ENCODE measurements at regions not wholly inside any gene's neighbourhood (a gene's known extent, or its start where the extent isn't known, plus 50 kb on each side); places are given as distances from the start of the nearest gene placed in this dataset.

- Histone ChIP-seq H3K4me3 (replicated peaks; ENCODE audit: low read depth, low read length) (no peak overlapping the region), H3K36me3 (ENCODE audit: control insufficient read depth, insufficient read depth, low read length) (no peaks in the 10 kb centered on the region), H3K27me3 (replicated peaks; ENCODE audit: control insufficient read depth, insufficient read depth, low read length) (no peaks in the 10 kb centered on the region)
- TF ChIP-seq, protein P1, sequence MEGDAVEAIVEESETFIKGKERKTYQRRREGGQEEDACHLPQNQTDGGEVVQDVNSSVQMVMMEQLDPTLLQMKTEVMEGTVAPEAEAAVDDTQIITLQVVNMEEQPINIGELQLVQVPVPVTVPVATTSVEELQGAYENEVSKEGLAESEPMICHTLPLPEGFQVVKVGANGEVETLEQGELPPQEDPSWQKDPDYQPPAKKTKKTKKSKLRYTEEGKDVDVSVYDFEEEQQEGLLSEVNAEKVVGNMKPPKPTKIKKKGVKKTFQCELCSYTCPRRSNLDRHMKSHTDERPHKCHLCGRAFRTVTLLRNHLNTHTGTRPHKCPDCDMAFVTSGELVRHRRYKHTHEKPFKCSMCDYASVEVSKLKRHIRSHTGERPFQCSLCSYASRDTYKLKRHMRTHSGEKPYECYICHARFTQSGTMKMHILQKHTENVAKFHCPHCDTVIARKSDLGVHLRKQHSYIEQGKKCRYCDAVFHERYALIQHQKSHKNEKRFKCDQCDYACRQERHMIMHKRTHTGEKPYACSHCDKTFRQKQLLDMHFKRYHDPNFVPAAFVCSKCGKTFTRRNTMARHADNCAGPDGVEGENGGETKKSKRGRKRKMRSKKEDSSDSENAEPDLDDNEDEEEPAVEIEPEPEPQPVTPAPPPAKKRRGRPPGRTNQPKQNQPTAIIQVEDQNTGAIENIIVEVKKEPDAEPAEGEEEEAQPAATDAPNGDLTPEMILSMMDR (IDR thresholded peaks at IDR 0.05; ENCODE audit: insufficient read depth, low read length, poor library complexity, severe bottlenecking) = no peak
- DNase-seq (ENCODE audit: extremely low read depth, insufficient read length) = no peak
These were observed 513.6 kb downstream of the HTR7 start for GRCh38 chr10:90344226-90344625.

- H3K36me3 ChIP-seq (ENCODE audit: control insufficient read depth, insufficient read depth, low read length) = no peaks in the 10 kb centered on the region
- no peaks in the 10 kb centered on the region for H3K27me3 ChIP-seq (replicated peaks; ENCODE audit: control insufficient read depth, insufficient read depth, low read length)
- H3K4me3 ChIP-seq (replicated peaks; ENCODE audit: low read depth, low read length) = no peak overlapping the region
- TF ChIP-seq, protein P1 (IDR thresholded peaks at IDR 0.05; ENCODE audit: insufficient read depth, low read length, poor library complexity, severe bottlenecking) = no peak
- DNase-seq (ENCODE audit: extremely low read depth, insufficient read length) = no peak
These were observed 510.6 kb downstream of the HTR7 start for GRCh38 chr10:90347239-90347638.

GRCh38 chr10:90350122-90350521, 507.7 kb downstream of the HTR7 start:
- no peaks in the 10 kb centered on the region for H3K27me3 ChIP-seq (replicated peaks; ENCODE audit: control insufficient read depth, insufficient read depth, low read length)
- DNase-seq (ENCODE audit: extremely low read depth, insufficient read length) = no peak
- TF ChIP-seq, protein P1 (IDR thresholded peaks at IDR 0.05; ENCODE audit: insufficient read depth, low read length, poor library complexity, severe bottlenecking) = no peak

DNA sequence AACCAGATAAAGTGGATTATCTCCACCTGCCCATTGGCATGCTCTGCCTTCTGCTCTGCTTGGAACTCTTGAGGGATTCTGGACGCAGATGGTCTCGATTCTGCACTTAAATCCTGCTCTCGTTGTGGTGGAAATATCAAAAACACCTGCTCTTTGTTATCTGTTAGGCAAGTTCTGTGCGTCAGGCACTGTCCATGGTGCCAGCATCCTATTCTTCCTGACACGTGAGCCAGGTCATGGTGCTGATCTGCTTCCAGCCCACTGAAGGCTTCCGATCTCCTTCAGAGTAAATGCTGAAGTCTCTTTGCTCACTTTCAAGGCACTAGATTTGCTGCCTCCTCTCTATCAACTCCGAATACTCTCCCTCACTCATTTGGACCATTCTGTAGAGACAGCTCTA, 505.6 kb downstream of the HTR7 start:
- TF ChIP-seq, protein P1 (IDR thresholded peaks at IDR 0.05; ENCODE audit: insufficient read depth, low read length, poor library complexity, severe bottlenecking) = no peak
- no peaks in the 10 kb centered on the region for H3K27me3 ChIP-seq (replicated peaks; ENCODE audit: control insufficient read depth, insufficient read depth, low read length)
- H3K4me3 ChIP-seq (replicated peaks; ENCODE audit: low read depth, low read length) = no peak overlapping the region
- no peak for DNase-seq (ENCODE audit: extremely low read depth, insufficient read length)
- H3K36me3 ChIP-seq (ENCODE audit: control insufficient read depth, insufficient read depth, low read length) = no peaks in the 10 kb centered on the region

More at GRCh38 chr10:90350122-90350521, 507.7 kb downstream of the HTR7 start:
- no peaks in the 10 kb centered on the region for H3K36me3 ChIP-seq (ENCODE audit: control insufficient read depth, insufficient read depth, low read length)
- H3K4me3 ChIP-seq (replicated peaks; ENCODE audit: low read depth, low read length) = no peak overlapping the region

DNA sequence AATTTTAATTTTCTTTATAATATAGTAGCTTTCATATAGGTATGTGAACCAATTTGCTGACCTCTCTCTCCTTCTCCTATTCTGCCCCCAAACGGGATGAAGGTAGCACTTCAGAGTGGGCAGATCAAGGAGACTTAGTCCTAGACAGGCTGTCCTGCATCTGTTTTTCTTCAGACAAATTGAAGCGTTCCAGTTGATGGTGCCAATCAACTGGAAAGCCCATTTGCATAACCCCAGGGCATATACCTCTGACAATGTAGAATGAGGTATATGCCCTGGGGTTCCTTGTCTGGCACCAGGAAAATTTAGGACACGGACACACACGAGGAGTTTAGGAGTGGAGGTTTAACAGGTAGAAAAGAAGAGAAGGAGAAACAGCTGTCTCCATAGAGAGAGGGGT, 502.9 kb downstream of the HTR7 start:
- H3K36me3 ChIP-seq (ENCODE audit: control insufficient read depth, insufficient read depth, low read length) = no peaks in the 10 kb centered on the region
- DNase-seq (ENCODE audit: extremely low read depth, insufficient read length) = no peak
- no peaks in the 10 kb centered on the region for H3K27me3 ChIP-seq (replicated peaks; ENCODE audit: control insufficient read depth, insufficient read depth, low read length)
- H3K4me3 ChIP-seq (replicated peaks; ENCODE audit: low read depth, low read length) = no peak overlapping the region
- TF ChIP-seq, protein P1 (IDR thresholded peaks at IDR 0.05; ENCODE audit: insufficient read depth, low read length, poor library complexity, severe bottlenecking) = no peak

DNA sequence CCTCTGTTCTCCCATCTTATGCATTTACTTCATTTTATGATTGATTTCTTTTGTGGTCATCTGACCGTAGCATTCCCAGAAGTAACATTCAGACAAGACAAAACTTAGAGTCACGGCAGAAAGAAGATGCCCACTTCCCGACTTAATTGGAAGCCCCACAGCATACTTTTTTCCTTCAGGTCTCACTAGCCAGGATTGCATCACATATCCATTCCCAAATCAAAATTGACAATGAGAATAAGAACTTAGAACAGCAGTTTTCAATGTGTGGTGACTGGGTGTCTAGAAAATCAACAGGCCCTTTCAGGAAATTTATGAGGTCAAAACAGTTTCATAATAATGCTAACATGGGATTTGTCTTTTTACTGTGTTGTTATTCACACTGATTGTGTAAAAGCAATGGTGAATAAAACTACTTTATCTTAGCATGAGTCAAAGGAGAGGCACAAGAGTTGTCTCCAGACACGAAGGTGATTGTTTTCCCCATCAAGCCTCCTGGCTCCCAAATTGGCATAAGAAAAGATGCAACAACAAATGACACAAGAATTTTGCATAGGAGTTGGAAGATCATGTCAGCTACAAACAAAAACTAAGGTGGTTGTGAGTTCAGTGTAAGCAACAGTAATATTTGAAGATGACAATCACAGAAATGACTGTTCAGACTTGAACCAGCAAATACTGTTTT, 493.9 kb downstream of the HTR7 start:
- TF ChIP-seq, protein P1 (IDR thresholded peaks at IDR 0.05; ENCODE audit: insufficient read depth, low read length, poor library complexity, severe bottlenecking) = no peak
- Histone ChIP-seq H3K4me3 (replicated peaks; ENCODE audit: low read depth, low read length) (no peak overlapping the region), H3K27me3 (replicated peaks; ENCODE audit: control insufficient read depth, insufficient read depth, low read length) (no peaks in the 10 kb centered on the region), H3K36me3 (ENCODE audit: control insufficient read depth, insufficient read depth, low read length) (no peaks in the 10 kb centered on the region)
- no peak for DNase-seq (ENCODE audit: extremely low read depth, insufficient read length)
